Neural cell (in vitro differentiated cells): ENCODE measurements at regions not wholly inside any gene's neighbourhood (a gene's known extent, or its start where the extent isn't known, plus 50 kb on each side); places are given as distances from the start of the nearest gene placed in this dataset.

Experiments
- H2AFZ ChIP-seq: fragments of 200-600, 300-800 bp; sonication (generic), shearing (Covaris generic); 2 replicates; pipeline ENCODE4 v1.6.0; 2014; ENCODE audit warnings: low read depth, mild to moderate bottlenecking, antibody characterized with exemption, low read length, moderate library complexity
- H3F3A ChIP-seq: fragments of 200-600 bp; shearing (Covaris generic); 2 replicates; pipeline ENCODE4 v1.6.1; 2016; ENCODE audit warnings: mild to moderate bottlenecking, moderate library complexity, mixed read lengths, antibody characterized with exemption, low read length; ENCODE audit not compliant: insufficient read depth, poor library complexity, severe bottlenecking
- H3K27ac ChIP-seq: fragments of 200-600, 300-800 bp; sonication (generic), shearing (Covaris generic); 2 replicates; pipeline ENCODE4 v1.5.1; 2014; ENCODE audit warnings: mild to moderate bottlenecking, low read length, moderate library complexity
- H3K27me3 ChIP-seq: fragments of 300-800, 200-600 bp; sonication (generic), shearing (Covaris generic); 2 replicates; pipeline ENCODE4 v1.6.0; 2014; ENCODE audit warnings: mild to moderate bottlenecking, low read depth, low read length, moderate library complexity; ENCODE audit not compliant: insufficient read depth
- H3K36me3 ChIP-seq: fragments of 300-800, 200-600 bp; sonication (generic), shearing (Covaris generic); 2 replicates; pipeline ENCODE4 v1.5.1; 2014; ENCODE audit warnings: mild to moderate bottlenecking, antibody characterized with exemption, low read length, moderate library complexity; ENCODE audit not compliant: insufficient read depth
- H3K4me2 ChIP-seq: fragments of 300-800, 200-600 bp; sonication (generic), shearing (Covaris generic); 2 replicates; pipeline ENCODE4 v1.6.0; 2014; ENCODE audit warnings: mild to moderate bottlenecking, low read length
- H3K4me3 ChIP-seq: fragments of 300-800, 200-600 bp; sonication (generic), shearing (Covaris generic); 2 replicates; pipeline ENCODE4 v1.5.1; 2014; ENCODE audit warnings: mild to moderate bottlenecking, low read length, moderate library complexity
- H3K79me2 ChIP-seq: fragments of 200-600 bp; shearing (Covaris generic); replicated peaks from 2 replicates; pipeline ENCODE4 v1.6.0; 2014; ENCODE audit warnings: mild to moderate bottlenecking, low read length, moderate library complexity; ENCODE audit not compliant: insufficient read depth
- H3K9ac ChIP-seq: fragments of 300-800, 200-600 bp; sonication (generic), shearing (Covaris generic); 2 replicates; pipeline ENCODE4 v1.6.1; 2016; ENCODE audit warnings: mild to moderate bottlenecking, low read length, mixed read lengths
- H3K9me2 ChIP-seq: fragments of 200-600 bp; shearing (Covaris generic); 2 replicates; pipeline ENCODE4 v1.6.1; 2016; ENCODE audit warnings: mild to moderate bottlenecking, low read length, mixed read lengths; ENCODE audit not compliant: insufficient read depth
- H3K9me3 ChIP-seq: fragments of 200-600, 300-800 bp; sonication (generic), shearing (Covaris generic); 2 replicates; pipeline ENCODE4 v1.6.1; 2016; ENCODE audit warnings: mild to moderate bottlenecking, mixed run types, low read length, moderate library complexity, mixed read lengths
- H4K20me1 ChIP-seq: fragments of 200-600 bp; shearing (Covaris generic); 2 replicates; pipeline ENCODE4 v1.6.1; 2016; ENCODE audit warnings: mild to moderate bottlenecking, mixed run types; ENCODE audit not compliant: insufficient read depth
- EP300 ChIP-seq: fragments of 450-650 bp; conservative IDR thresholded peaks from 2 replicates; pipeline ENCODE4 v1.6.1; 2014; ENCODE audit warnings: antibody characterized with exemption, mild to moderate bottlenecking, moderate library complexity; ENCODE audit not compliant: poor library complexity, severe bottlenecking
- EZH2 ChIP-seq: fragments of 200-600, 300-800 bp; shearing (Covaris generic), sonication (generic); IDR thresholded peaks from 2 replicates; pipeline ENCODE4 v1.6.1; 2014; ENCODE audit warnings: antibody characterized with exemption, low read length, borderline replicate concordance, mild to moderate bottlenecking; ENCODE audit not compliant: insufficient read depth, poor library complexity, severe bottlenecking
- MXI1 ChIP-seq: fragments of 450-650 bp; conservative IDR thresholded peaks from 2 replicates; pipeline ENCODE4 v1.6.1; 2014; ENCODE audit warnings: antibody characterized with exemption, mild to moderate bottlenecking; ENCODE audit not compliant: poor library complexity, severe bottlenecking
- POLR2AphosphoS5 ChIP-seq: IDR thresholded peaks from 2 replicates; pipeline ENCODE4 v1.6.1; 2012
- RAD21 ChIP-seq: fragments of 450-650 bp; conservative IDR thresholded peaks from 2 replicates; pipeline ENCODE4 v1.6.1; 2014; ENCODE audit warnings: antibody characterized with exemption, mild to moderate bottlenecking, moderate library complexity
- SMC3 ChIP-seq: fragments of 450-650 bp; conservative IDR thresholded peaks from 2 replicates; pipeline ENCODE4 v1.6.1; 2014; ENCODE audit warnings: antibody characterized with exemption, mild to moderate bottlenecking, moderate library complexity; ENCODE audit not compliant: poor library complexity
- TAF1 ChIP-seq: IDR thresholded peaks from 2 replicates; pipeline ENCODE4 v1.6.1; 2012; ENCODE audit warnings: low read depth
- TF ChIP-seq, protein P1 (sequence below): fragments of 450-650 bp; IDR thresholded peaks from 2 replicates; pipeline ENCODE4 v1.5.1; 2014; ENCODE audit warnings: antibody characterized with exemption, mild to moderate bottlenecking, moderate library complexity; ENCODE audit not compliant: poor library complexity, severe bottlenecking
- TF ChIP-seq, protein P2 (sequence below): IDR thresholded peaks from 2 replicates; pipeline ENCODE4 v1.6.1; 2012; ENCODE audit warnings: borderline replicate concordance

DNA sequence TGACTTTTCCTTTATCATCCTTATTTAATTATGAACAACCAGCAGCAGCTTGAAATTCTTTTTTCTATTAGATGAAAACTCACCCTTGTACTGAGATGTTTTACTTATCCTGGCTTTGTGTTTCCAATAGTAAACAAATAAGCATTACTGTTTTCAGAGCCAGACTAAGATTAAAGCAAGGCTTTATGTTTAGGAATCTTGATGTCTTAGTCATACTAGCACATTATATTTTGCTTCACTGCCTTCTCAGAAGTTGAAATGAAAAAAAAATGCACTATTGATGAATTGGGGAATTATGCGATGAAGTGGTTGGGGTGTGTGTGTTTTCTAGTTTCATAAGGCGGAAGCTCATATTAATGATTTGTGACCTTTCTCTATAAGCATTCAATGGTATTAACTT, 301.2 kb upstream of the E2F7 start:
- no peaks in the 10 kb centered on the region for H3F3A ChIP-seq
- H3K9me2 ChIP-seq, result no peaks in the 10 kb centered on the region
- no peaks in the 10 kb centered on the region for H3K36me3 ChIP-seq
- H3K9ac ChIP-seq, result no peak overlapping the region
- H3K9me3 ChIP-seq, result no peaks in the 10 kb centered on the region
- H3K27ac ChIP-seq, result no peak overlapping the region
- no peak overlapping the region for H2AFZ ChIP-seq
- peaks cover 44% of the 10 kb centered on the region for H3K79me2 ChIP-seq
- no peaks in the 10 kb centered on the region for H4K20me1 ChIP-seq
- no peaks in the 10 kb centered on the region for H3K27me3 ChIP-seq
- TF ChIP-seq EZH2 (no peak), MXI1 (no peak), RAD21 (no peak), SMC3 (no peak), EP300 (no peak)
- H3K4me2 ChIP-seq, result no peak overlapping the region
- no peak overlapping the region for H3K4me3 ChIP-seq

DNA sequence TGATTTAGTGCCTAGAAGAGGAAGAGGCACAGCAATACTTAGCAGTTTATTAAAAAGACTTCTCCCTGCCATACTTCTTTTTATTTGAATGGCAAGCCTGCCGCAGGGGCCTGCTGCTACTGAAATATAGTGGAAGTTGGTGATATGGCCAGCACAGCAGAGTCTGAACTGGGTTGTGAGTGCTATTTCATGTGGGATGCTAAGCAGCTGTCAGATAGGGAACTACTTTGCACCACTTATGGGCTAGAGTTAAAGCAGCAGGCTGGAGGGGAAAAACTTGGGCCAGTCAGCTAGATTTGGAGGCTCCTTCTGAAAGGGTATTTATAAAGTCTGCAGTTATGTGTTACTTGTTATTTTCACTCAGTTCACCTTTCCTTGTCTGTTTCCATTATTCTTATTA, 299.0 kb upstream of the E2F7 start:
- H3K79me2 ChIP-seq, result peaks cover 57% of the 10 kb centered on the region
- H4K20me1 ChIP-seq, result no peaks in the 10 kb centered on the region

More for the DNA sequence above, 299.0 kb upstream of the E2F7 start:
- H3K4me2 ChIP-seq, result no peak overlapping the region
- H3K4me3 ChIP-seq, result no peak overlapping the region
- no peaks in the 10 kb centered on the region for H3K36me3 ChIP-seq
- no peaks in the 10 kb centered on the region for H3K9me2 ChIP-seq
- no peaks in the 10 kb centered on the region for H3F3A ChIP-seq
- H3K9me3 ChIP-seq, result no peaks in the 10 kb centered on the region
- no peak overlapping the region for H3K9ac ChIP-seq
- no peak for TF ChIP-seq EP300
- no peak for TF ChIP-seq RAD21
- TF ChIP-seq EZH2, result no peak
- TF ChIP-seq, protein P1, sequence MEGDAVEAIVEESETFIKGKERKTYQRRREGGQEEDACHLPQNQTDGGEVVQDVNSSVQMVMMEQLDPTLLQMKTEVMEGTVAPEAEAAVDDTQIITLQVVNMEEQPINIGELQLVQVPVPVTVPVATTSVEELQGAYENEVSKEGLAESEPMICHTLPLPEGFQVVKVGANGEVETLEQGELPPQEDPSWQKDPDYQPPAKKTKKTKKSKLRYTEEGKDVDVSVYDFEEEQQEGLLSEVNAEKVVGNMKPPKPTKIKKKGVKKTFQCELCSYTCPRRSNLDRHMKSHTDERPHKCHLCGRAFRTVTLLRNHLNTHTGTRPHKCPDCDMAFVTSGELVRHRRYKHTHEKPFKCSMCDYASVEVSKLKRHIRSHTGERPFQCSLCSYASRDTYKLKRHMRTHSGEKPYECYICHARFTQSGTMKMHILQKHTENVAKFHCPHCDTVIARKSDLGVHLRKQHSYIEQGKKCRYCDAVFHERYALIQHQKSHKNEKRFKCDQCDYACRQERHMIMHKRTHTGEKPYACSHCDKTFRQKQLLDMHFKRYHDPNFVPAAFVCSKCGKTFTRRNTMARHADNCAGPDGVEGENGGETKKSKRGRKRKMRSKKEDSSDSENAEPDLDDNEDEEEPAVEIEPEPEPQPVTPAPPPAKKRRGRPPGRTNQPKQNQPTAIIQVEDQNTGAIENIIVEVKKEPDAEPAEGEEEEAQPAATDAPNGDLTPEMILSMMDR, result no peak
- no peak for TF ChIP-seq SMC3
- TF ChIP-seq, protein P2, sequence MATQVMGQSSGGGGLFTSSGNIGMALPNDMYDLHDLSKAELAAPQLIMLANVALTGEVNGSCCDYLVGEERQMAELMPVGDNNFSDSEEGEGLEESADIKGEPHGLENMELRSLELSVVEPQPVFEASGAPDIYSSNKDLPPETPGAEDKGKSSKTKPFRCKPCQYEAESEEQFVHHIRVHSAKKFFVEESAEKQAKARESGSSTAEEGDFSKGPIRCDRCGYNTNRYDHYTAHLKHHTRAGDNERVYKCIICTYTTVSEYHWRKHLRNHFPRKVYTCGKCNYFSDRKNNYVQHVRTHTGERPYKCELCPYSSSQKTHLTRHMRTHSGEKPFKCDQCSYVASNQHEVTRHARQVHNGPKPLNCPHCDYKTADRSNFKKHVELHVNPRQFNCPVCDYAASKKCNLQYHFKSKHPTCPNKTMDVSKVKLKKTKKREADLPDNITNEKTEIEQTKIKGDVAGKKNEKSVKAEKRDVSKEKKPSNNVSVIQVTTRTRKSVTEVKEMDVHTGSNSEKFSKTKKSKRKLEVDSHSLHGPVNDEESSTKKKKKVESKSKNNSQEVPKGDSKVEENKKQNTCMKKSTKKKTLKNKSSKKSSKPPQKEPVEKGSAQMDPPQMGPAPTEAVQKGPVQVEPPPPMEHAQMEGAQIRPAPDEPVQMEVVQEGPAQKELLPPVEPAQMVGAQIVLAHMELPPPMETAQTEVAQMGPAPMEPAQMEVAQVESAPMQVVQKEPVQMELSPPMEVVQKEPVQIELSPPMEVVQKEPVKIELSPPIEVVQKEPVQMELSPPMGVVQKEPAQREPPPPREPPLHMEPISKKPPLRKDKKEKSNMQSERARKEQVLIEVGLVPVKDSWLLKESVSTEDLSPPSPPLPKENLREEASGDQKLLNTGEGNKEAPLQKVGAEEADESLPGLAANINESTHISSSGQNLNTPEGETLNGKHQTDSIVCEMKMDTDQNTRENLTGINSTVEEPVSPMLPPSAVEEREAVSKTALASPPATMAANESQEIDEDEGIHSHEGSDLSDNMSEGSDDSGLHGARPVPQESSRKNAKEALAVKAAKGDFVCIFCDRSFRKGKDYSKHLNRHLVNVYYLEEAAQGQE, result no peak
- TF ChIP-seq TAF1, result no peak
- TF ChIP-seq POLR2AphosphoS5, result no peak
- no peak for TF ChIP-seq MXI1
- H3K27ac ChIP-seq, result no peak overlapping the region
- no peaks in the 10 kb centered on the region for H3K27me3 ChIP-seq
- H2AFZ ChIP-seq, result no peak overlapping the region
